Esophagus squamous epithelium (tissue), 4 donors: ENCODE measurements at regions not wholly inside any gene's neighbourhood (a gene's known extent, or its start where the extent isn't known, plus 50 kb on each side); places are given as distances from the start of the nearest gene placed in this dataset.

Experiments
- POLR2A ChIP-seq, 4 donors: fragments of 450-650 bp; IDR thresholded peaks; one replicate each; pipeline ENCODE4 v1.6.1; 2017; ENCODE audit warnings: antibody characterized with exemption in 4 of 4, mild to moderate bottlenecking in 4 of 4, moderate library complexity in 3 of 4
- TF ChIP-seq, protein P1 (sequence below), 6 experiments: fragments of 450-650 bp in 4 of 6; fragments of 200-600 bp in 2 of 6; sonication (generic) in 2 of 6; IDR thresholded peaks; one replicate each; pipeline ENCODE4 v1.5.1; 2016 to 2019; ENCODE audit warnings: antibody characterized with exemption in 6 of 6, mild to moderate bottlenecking in 4 of 6, moderate library complexity in 4 of 6

DNA sequence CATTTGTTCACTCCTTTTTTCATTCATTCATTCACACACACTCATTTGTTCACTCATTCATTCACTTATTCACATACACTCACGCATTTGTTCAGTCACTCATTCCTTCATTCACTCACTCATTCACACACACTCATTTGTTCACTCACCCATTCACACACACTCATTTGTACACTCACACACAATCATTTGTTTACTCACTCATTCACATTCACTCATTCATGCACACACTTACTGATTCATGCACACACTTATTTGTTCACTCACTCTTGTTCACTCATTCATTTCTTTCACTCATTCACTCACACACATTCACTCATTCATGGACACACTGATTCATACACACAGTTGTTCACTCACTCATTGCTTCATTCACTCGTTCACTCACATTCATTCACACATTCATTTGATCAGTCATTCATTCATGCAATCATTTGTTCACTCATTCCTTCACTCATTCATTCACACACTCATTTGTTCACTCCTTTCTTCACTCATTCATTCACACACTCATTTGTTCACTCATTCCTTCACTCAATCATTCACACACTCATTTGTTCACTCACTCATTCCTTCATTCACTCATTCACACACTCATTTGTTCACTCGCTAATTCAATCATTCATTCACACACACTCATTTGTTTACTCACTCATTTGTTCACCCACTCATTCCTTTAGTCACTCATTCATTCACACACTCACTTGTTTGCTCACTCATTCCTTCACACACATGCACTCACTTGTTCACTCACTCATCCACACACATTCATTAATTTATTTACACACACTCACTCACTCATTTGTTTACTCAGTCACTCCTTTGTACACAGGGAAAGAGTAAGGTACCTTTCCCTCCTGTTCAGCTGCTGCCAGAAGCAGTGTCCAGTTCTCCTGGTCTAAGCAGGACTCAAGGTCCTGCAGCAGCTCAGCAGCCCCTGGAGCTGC lies 50.7 kb upstream of the BHLHE23 start:
- TF ChIP-seq, protein P1, sequence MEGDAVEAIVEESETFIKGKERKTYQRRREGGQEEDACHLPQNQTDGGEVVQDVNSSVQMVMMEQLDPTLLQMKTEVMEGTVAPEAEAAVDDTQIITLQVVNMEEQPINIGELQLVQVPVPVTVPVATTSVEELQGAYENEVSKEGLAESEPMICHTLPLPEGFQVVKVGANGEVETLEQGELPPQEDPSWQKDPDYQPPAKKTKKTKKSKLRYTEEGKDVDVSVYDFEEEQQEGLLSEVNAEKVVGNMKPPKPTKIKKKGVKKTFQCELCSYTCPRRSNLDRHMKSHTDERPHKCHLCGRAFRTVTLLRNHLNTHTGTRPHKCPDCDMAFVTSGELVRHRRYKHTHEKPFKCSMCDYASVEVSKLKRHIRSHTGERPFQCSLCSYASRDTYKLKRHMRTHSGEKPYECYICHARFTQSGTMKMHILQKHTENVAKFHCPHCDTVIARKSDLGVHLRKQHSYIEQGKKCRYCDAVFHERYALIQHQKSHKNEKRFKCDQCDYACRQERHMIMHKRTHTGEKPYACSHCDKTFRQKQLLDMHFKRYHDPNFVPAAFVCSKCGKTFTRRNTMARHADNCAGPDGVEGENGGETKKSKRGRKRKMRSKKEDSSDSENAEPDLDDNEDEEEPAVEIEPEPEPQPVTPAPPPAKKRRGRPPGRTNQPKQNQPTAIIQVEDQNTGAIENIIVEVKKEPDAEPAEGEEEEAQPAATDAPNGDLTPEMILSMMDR (IDR thresholded peaks at IDR 0.05) = no peak
- no peak for TF ChIP-seq POLR2A (IDR thresholded peaks at IDR 0.05)
